ENCODE measurements at regions not wholly inside any gene's neighbourhood (a gene's known extent, or its start where the extent isn't known, plus 50 kb on each side); places are given as distances from the start of the nearest gene placed in this dataset.

DNA sequence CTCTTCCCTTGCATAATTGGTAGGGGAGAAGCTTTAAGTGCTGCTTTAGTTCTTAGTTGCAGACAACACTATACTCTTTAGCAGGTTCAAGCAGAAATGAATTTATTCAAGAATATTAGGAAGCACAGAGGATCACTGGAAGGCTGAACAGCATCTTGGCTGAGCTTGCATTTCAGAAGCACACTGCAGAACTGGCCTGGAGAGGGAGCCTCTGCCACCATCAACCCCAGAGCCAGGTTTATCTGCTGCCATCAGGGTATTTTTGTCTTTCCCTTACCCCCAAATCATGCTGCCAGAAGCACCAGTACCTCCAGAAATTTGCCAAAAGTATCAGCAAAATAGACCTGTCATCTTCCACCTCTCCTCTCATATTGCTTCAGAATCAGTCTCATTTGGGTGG is 440.7 kb downstream of the DMAC1 start:
- H3K4me1 Mint-ChIP-seq: no peaks in the 10 kb centered on the region
- H3K27me3 Mint-ChIP-seq: peaks cover 28% of the 10 kb centered on the region
- ATAC-seq: no peak
- no peak for DNase-seq
- H3K4me3 Mint-ChIP-seq: no peak overlapping the region
- H3K27ac Mint-ChIP-seq: no peak overlapping the region
- no peaks in the 10 kb centered on the region for H3K9me3 Mint-ChIP-seq (ENCODE audit: low read depth)
- ChIA-PET CTCF (no interaction called here), POLR2A (no interaction called here)
- intact Hi-C loops (cut with DNase I, micrococcal nuclease): no loop called here
- H3K36me3 Mint-ChIP-seq (ENCODE audit: low read depth): no peaks in the 10 kb centered on the region

DNA sequence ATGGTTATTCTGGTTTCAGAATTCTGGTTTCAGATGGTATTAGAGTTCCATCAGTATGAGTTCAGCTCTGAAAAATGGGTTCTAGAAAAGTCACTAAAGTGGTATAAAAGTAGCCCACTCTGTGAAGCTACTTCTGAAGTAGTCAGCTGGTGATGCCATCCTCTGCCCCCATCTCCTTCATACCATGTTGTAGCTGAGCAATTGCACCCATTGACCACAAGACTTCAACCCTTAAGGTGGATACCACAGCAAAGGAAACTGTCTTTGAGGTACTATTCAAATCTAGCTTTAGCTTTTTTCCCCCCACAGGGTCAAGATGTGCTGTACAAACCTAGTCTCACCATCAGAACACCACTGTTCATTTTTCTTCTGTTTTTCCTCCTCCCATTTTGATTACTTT is 444.9 kb downstream of the DMAC1 start:
- Mint-ChIP-seq H3K4me1 (no peaks in the 10 kb centered on the region), H3K9me3 (ENCODE audit: low read depth) (no peaks in the 10 kb centered on the region), H3K4me3 (no peak overlapping the region), H3K36me3 (ENCODE audit: low read depth) (no peaks in the 10 kb centered on the region), H3K27ac (no peak overlapping the region), H3K27me3 (peaks cover 28% of the 10 kb centered on the region)
- DNase-seq: no peak
- POLR2A ChIA-PET: no interaction called here
- no peak for ATAC-seq
- intact Hi-C loops (cut with DNase I, micrococcal nuclease): no loop called here
- CTCF ChIA-PET: no interaction called here

DNA sequence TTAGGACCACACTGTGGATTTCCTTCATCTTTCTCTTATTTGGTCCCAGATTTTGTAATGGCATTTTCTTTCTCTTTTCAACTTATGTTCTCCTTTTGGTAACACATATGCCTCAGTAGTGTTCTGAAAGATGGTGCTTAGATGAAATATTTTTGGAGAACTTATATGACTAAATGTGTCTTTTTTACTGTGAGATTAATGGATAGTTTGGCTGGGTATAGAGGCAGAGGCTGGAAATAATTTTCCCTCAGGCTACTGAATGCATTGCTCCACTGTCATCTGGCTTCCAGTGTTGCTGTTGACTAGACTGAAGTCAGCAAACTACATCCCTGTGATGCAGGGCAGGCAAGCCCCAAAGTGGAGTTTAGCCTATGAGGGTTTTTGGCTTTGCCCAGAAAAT is 450.9 kb downstream of the DMAC1 start:
- Mint-ChIP-seq H3K9me3 (ENCODE audit: low read depth) (peaks cover 3% of the 10 kb centered on the region), H3K36me3 (ENCODE audit: low read depth) (no peaks in the 10 kb centered on the region), H3K4me1 (no peaks in the 10 kb centered on the region), H3K27me3 (peaks cover 10% of the 10 kb centered on the region), H3K27ac (no peak overlapping the region), H3K4me3 (no peak overlapping the region)
- DNase-seq (no peak), ATAC-seq (no peak)
- ChIA-PET POLR2A (interaction anchor here (0.7 kb wide), 1 partner anchor 20 kb away, joined by 6 read pairs; no protein-coding TSS in a partner anchor), CTCF (no interaction called here)
- intact Hi-C loops (cut with DNase I, micrococcal nuclease): loop anchor here in 1 of 2 experiments (5.0 kb wide), 2 partner anchors 34 to 49 kb away; no protein-coding TSS in a partner anchor

DNA sequence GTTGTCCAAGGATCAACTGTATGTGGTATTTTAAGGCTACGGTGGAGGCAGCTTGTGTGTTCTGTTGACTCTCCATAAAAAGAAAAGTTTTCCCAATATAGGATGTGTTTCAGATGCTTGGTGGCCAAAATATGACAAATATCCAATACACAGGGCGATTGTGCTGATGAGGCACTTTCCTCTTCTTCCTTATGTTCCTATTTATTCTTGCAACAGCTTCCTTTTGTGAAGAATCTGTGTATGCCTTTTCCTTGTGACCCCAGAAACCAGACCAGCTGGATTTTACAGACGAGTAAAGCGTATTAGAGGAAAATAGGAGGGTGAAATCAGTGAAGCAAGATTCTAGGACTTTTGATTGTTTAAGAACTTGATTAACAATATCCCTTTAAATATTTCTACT is 452.0 kb downstream of the DMAC1 start:
- Mint-ChIP-seq H3K4me1 (no peaks in the 10 kb centered on the region), H3K4me3 (no peak overlapping the region), H3K27ac (no peak overlapping the region), H3K9me3 (ENCODE audit: low read depth) (peaks cover 3% of the 10 kb centered on the region), H3K36me3 (ENCODE audit: low read depth) (no peaks in the 10 kb centered on the region), H3K27me3 (peaks cover 10% of the 10 kb centered on the region)
- intact Hi-C loops (cut with DNase I, micrococcal nuclease): loop anchor here in 1 of 2 experiments (5.0 kb wide), 2 partner anchors 35 to 50 kb away; no protein-coding TSS in a partner anchor
- DNase-seq (no peak), ATAC-seq (no peak)
- CTCF ChIA-PET: no interaction called here
- POLR2A ChIA-PET: no interaction called here

DNA sequence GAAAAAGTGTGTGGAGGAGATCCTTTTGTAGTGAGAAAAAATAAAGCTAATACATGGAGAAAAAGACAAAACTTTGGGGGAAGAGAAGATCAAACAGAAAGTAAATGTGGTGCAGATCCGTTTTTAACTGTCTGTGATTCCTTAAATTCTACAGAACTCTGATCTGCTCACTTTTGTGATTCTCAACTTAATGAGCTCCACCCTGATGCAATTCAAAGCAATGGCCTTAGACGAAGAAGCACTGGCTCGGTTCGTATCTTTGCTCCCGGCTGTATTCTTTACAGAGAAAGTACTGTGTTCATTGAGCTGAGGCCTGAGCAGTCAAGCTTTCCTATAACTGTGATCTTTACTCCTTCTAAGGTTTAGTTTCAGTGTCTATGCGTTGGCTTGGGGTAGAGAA is 453.4 kb downstream of the DMAC1 start:
- Mint-ChIP-seq H3K27me3 (peaks cover 5% of the 10 kb centered on the region), H3K27ac (no peak overlapping the region), H3K4me3 (no peak overlapping the region), H3K4me1 (no peaks in the 10 kb centered on the region), H3K36me3 (ENCODE audit: low read depth) (no peaks in the 10 kb centered on the region), H3K9me3 (ENCODE audit: low read depth) (peaks cover 3% of the 10 kb centered on the region)
- no peak for DNase-seq
- POLR2A ChIA-PET: interaction anchor here (0.7 kb wide), 1 partner anchor 451 kb away, joined by 9 read pairs; no protein-coding TSS in a partner anchor
- intact Hi-C loops (cut with DNase I, micrococcal nuclease): loop anchor here in 1 of 2 experiments (5.0 kb wide), 2 partner anchors 36 to 51 kb away; no protein-coding TSS in a partner anchor
- ATAC-seq: no peak
- CTCF ChIA-PET: interaction anchor here (1.1 to 1.3 kb wide), 2 partner anchors 9 to 10 kb away, joined by 3 read pairs; no protein-coding TSS in a partner anchor

DNA sequence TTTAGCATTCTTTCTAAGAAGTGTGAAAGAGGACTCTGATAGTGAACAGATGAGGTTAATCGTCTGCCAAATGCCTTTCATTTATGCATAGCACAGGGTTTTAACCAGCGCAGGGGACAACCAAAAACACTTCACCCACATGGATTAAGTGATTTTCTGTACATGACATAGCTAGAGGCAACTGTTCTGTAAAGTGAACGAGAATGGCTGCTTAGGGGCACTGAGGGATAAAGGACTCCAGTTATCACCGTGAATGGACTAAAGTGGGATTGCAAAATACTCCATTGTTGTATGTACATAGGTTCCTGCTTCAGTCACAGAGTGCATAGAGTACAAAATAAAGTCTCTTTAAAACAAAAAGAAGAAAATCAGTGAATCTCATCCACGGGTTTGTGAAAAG is 456.8 kb downstream of the DMAC1 start:
- no peaks in the 10 kb centered on the region for H3K36me3 Mint-ChIP-seq (ENCODE audit: low read depth)
- intact Hi-C loops (cut with DNase I, micrococcal nuclease): no loop called here
- ChIA-PET POLR2A (interaction anchor here (0.5 kb wide), 1 partner anchor 55 kb away, joined by 5 read pairs; no protein-coding TSS in a partner anchor), CTCF (no interaction called here)
- H3K27ac Mint-ChIP-seq: no peak overlapping the region
- H3K4me1 Mint-ChIP-seq: no peaks in the 10 kb centered on the region
- no peaks in the 10 kb centered on the region for H3K9me3 Mint-ChIP-seq (ENCODE audit: low read depth)
- ATAC-seq (no peak), DNase-seq (no peak)
- H3K27me3 Mint-ChIP-seq: peaks cover 9% of the 10 kb centered on the region
- H3K4me3 Mint-ChIP-seq: no peak overlapping the region

DNA sequence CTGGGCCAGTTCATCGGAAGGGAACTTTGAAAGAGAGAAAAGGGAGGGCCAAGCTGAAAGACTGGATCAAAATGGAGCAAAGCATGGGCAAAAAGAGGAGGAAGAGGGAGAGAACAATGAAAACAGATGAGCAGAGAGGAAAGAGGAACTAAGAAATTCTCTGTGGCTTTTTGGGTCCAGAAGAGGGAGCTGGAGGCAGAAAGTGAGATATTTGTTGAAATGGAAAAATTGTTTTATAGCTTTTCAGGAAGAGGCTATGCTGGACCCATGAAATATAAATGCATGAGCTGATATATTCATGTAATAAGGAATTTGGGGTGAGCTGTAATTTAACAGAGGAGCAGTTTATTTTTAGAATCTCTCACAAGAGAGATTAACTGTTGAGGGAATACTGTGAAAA is 457.3 kb downstream of the DMAC1 start:
- intact Hi-C loops (cut with DNase I, micrococcal nuclease): no loop called here
- ChIA-PET CTCF (no interaction called here), POLR2A (no interaction called here)
- no peak for ATAC-seq
- H3K36me3 Mint-ChIP-seq (ENCODE audit: low read depth): no peaks in the 10 kb centered on the region
- H3K27ac Mint-ChIP-seq: no peak overlapping the region
- H3K4me3 Mint-ChIP-seq: no peak overlapping the region
- DNase-seq: no peak
- H3K9me3 Mint-ChIP-seq (ENCODE audit: low read depth): no peaks in the 10 kb centered on the region
- peaks cover 11% of the 10 kb centered on the region for H3K27me3 Mint-ChIP-seq
- H3K4me1 Mint-ChIP-seq: no peaks in the 10 kb centered on the region

DNA sequence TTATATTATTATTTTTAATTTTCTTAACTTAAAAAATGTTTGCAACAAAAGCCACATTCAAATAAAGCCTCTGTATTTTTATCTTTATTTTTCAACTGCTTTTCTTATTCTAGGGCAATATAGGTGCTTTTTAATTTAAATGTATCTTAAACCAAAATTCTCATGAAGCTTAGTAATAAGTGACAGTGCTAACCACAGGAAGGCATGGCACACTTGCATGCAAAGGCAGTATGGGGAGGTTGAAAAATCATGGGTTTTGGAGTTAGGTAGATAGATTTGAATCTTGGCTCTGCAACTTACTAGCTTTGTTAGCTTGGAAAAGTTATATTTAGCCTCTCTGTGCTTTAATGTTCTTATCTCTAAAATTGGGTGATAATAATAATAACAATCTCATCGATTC is 458.0 kb downstream of the DMAC1 start:
- ChIA-PET POLR2A (no interaction called here), CTCF (no interaction called here)
- ATAC-seq (no peak), DNase-seq (no peak)
- Mint-ChIP-seq H3K9me3 (ENCODE audit: low read depth) (no peaks in the 10 kb centered on the region), H3K36me3 (ENCODE audit: low read depth) (no peaks in the 10 kb centered on the region), H3K27me3 (peaks cover 13% of the 10 kb centered on the region), H3K4me1 (no peaks in the 10 kb centered on the region), H3K27ac (no peak overlapping the region), H3K4me3 (no peak overlapping the region)
- intact Hi-C loops (cut with DNase I, micrococcal nuclease): no loop called here

DNA sequence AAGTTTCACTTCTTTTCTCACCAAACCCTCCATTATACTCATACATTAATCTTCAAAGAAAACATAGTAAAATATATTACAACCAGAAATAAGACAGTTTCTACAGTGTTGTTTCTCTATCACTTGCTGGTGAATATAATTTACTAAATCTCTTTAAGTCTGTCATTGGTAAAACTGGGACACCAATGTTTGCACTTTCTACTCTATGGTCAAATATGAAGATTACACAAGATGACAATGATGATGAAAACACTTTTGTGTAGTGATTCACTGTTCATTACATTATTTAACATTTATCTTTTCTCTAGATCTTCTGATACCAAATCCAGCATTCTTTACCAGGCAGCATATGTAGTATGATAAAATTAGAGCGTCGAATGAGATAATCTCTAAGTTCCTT is 459.1 kb downstream of the DMAC1 start:
- no peak for ATAC-seq
- Mint-ChIP-seq H3K27ac (no peak overlapping the region), H3K36me3 (ENCODE audit: low read depth) (no peaks in the 10 kb centered on the region), H3K27me3 (peaks cover 13% of the 10 kb centered on the region), H3K4me3 (no peak overlapping the region), H3K4me1 (no peaks in the 10 kb centered on the region), H3K9me3 (ENCODE audit: low read depth) (no peaks in the 10 kb centered on the region)
- no peak for DNase-seq
- ChIA-PET CTCF (no interaction called here), POLR2A (no interaction called here)
- intact Hi-C loops (cut with DNase I, micrococcal nuclease): no loop called here

DNA sequence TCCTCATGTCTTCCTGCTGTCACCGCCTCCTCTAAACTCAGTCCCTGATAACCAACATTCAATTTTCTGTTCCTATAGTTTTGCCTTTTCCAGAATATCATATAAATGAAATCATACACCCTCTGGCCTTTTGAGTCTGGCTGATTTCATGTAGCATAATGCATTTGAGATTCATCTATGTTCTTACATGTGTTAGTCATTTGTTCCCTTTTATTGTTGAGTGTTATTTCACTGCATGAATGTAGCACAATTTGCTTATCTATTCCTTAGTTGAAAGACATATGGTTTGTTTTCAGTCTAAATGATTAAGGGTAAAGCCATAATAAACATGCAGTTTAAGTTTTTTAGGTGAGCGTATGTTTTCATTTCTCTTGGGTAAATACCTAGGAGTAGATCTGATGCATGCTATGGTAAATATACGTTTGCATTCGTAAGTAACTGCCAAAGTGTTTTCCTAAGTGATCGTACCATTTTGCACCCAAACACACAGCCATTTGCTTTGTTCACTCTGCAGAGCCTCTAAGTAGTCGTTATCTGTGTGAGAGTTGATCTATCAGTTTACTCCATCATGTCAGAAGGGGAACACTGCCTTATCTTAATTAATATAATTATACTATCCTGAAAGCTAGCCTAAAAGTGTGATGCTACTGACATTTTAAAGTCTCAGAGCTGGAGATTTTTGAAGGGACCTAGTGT is 460.8 kb downstream of the DMAC1 start:
- no peaks in the 10 kb centered on the region for H3K36me3 Mint-ChIP-seq (ENCODE audit: low read depth)
- DNase-seq: no peak
- no peaks in the 10 kb centered on the region for H3K9me3 Mint-ChIP-seq (ENCODE audit: low read depth)
- CTCF ChIA-PET: no interaction called here
- intact Hi-C loops (cut with DNase I, micrococcal nuclease): loop anchor here in 1 of 2 experiments (5.0 kb wide), 1 partner anchor 721 kb away; no protein-coding TSS in a partner anchor
- no peak for ATAC-seq
- H3K27me3 Mint-ChIP-seq: peaks cover 11% of the 10 kb centered on the region
- POLR2A ChIA-PET: no interaction called here
- H3K4me3 Mint-ChIP-seq: no peak overlapping the region
- H3K27ac Mint-ChIP-seq: no peak overlapping the region
- no peaks in the 10 kb centered on the region for H3K4me1 Mint-ChIP-seq

DNA sequence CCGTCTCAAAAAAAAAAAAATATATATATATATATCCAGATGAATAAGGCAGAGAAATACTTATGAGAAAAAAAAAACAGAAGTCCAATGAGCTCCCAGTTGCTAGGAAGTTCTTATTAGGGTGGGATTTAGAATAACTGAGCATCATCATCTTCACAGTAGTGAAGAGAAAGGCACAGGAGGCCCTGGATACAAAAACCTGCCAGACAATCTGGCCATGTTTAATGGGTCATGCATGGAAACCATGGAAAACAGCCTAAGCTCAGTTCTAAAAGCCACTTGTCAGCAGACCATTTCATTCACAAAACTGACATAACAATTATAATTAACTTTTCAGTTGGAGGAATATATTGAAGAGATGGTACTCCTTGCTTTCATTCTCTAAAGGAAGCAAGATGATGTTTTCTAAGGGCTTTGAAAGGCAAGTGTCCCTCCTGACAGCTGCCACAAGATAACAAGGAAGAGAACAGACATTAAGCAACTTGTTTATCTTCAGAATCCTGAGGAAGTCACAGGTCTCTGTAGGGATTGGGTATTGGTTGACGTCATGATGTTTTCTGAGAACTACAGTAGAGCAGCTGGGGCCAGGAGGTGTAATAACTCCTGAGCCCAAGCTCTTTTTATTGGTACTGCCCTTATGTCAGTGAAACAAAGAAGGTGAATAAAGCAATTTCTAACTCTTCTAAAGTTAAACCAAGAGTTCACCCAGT is 463.1 kb downstream of the DMAC1 start:
- H3K9me3 Mint-ChIP-seq (ENCODE audit: low read depth): no peaks in the 10 kb centered on the region
- no peak for DNase-seq

DNA sequence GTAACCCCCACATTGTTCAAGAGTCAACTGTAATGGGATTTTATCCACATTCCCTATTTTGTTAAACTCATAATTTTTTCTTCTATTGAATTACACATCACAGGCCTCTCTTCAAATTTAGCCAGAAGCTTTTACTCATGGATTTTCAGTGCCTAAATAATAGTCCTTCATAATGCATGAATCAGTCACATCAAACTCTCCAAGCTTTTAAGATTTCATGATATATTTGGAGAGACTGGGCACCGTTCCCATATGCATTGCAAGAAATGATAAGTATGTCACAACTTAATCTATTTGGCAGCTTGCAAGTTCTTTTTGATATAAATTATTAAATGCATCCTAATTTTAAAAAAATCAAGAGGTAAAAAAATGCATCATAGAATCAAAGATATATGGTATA is 465.9 kb downstream of the DMAC1 start:
- Mint-ChIP-seq H3K4me1 (no peaks in the 10 kb centered on the region), H3K36me3 (ENCODE audit: low read depth) (no peaks in the 10 kb centered on the region), H3K4me3 (no peak overlapping the region), H3K27me3 (peaks cover 5% of the 10 kb centered on the region), H3K27ac (no peak overlapping the region), H3K9me3 (ENCODE audit: low read depth) (no peaks in the 10 kb centered on the region)
- no peak for DNase-seq
- ChIA-PET CTCF (no interaction called here), POLR2A (no interaction called here)
- ATAC-seq: no peak
- intact Hi-C loops (cut with DNase I, micrococcal nuclease): no loop called here

More for the DNA sequence above, 463.1 kb downstream of the DMAC1 start:
- H3K27me3 Mint-ChIP-seq: peaks cover 11% of the 10 kb centered on the region
- no peak overlapping the region for H3K4me3 Mint-ChIP-seq
- intact Hi-C loops (cut with DNase I, micrococcal nuclease): loop anchor here in 1 of 2 experiments (5.0 kb wide), 1 partner anchor 719 kb away; no protein-coding TSS in a partner anchor
- H3K36me3 Mint-ChIP-seq (ENCODE audit: low read depth): no peaks in the 10 kb centered on the region
- no peak for ATAC-seq
- no peaks in the 10 kb centered on the region for H3K4me1 Mint-ChIP-seq
- no peak overlapping the region for H3K27ac Mint-ChIP-seq
- ChIA-PET CTCF (no interaction called here), POLR2A (no interaction called here)
